Endodermal cell (in vitro differentiated cells): ENCODE measurements at regions not wholly inside any gene's neighbourhood (a gene's known extent, or its start where the extent isn't known, plus 50 kb on each side); places are given as distances from the start of the nearest gene placed in this dataset.

Experiments used
- DNase-seq: peaks from one replicate; pipeline ENCODE4 v3.0.0-alpha.2; 2017
- H3K27ac ChIP-seq: 2 replicates; pipeline ENCODE4 v1.5.1; 2013; ENCODE audit warnings: mild to moderate bottlenecking, low read depth, low read length, moderate library complexity
- H3K27me3 ChIP-seq: 2 replicates; pipeline ENCODE4 v1.6.1; 2013; ENCODE audit warnings: mild to moderate bottlenecking, low read length, moderate library complexity; ENCODE audit not compliant: insufficient read depth, control insufficient read depth, poor library complexity, severe bottlenecking
- H3K36me3 ChIP-seq: 2 replicates; pipeline ENCODE4 v1.7.0; 2013; ENCODE audit warnings: mild to moderate bottlenecking, low read length, moderate library complexity; ENCODE audit not compliant: control insufficient read depth, insufficient read depth
- H3K4me1 ChIP-seq: one replicate; pipeline ENCODE4 v1.7.0; 2013; ENCODE audit warnings: low read length; ENCODE audit not compliant: control insufficient read depth, insufficient read depth
- H3K4me3 ChIP-seq: 2 replicates; pipeline ENCODE4 v1.5.1; 2013; ENCODE audit warnings: mild to moderate bottlenecking, low read length, moderate library complexity
- H3K9ac ChIP-seq: 2 replicates; pipeline ENCODE4 v1.6.1; 2013; ENCODE audit warnings: mild to moderate bottlenecking, low read length, moderate library complexity; ENCODE audit not compliant: poor library complexity, severe bottlenecking; ENCODE audit errors: extremely low read depth
- H3K9me3 ChIP-seq: 2 replicates; pipeline ENCODE4 v1.6.1; 2013; ENCODE audit warnings: mild to moderate bottlenecking, low read length, moderate library complexity; ENCODE audit not compliant: control insufficient read depth
- H3K27ac Mint-ChIP-seq: 2 replicates; pipeline ENCODE4 v1.8.0; 2020; ENCODE audit warnings: mixed read lengths
- H3K27me3 Mint-ChIP-seq: 2 replicates; pipeline ENCODE4 v1.8.0; 2021; ENCODE audit warnings: mild to moderate bottlenecking, mixed read lengths; ENCODE audit not compliant: insufficient read depth
- H3K36me3 Mint-ChIP-seq: 2 replicates; pipeline ENCODE4 v1.8.0; 2020; ENCODE audit warnings: low read depth, mixed read lengths
- H3K4me1 Mint-ChIP-seq: 2 replicates; pipeline ENCODE4 v1.8.0; 2020; ENCODE audit warnings: mixed read lengths
- H3K4me3 Mint-ChIP-seq: 2 replicates; pipeline ENCODE4 v1.8.0; 2020; ENCODE audit warnings: mild to moderate bottlenecking, moderate library complexity, mixed read lengths
- H3K9me3 Mint-ChIP-seq: 2 replicates; pipeline ENCODE4 v1.8.0; 2020; ENCODE audit warnings: mild to moderate bottlenecking, mixed read lengths
- WGBS, 2 experiments: methylation state at CpG; one replicate each; pipeline versions ENCODE4 v1.1.5 to v1.1.7; 2013; ENCODE audit warnings: missing lambda C conversion rate in 2 of 2, mixed read lengths in 1 of 2; ENCODE audit not compliant: insufficient coverage in 1 of 2, insufficient read length in 1 of 2; 5-methylcytosine and 5-hydroxymethylcytosine counted together
- TF ChIP-seq, protein P1 (sequence below): fragments of 200-600 bp; sonication (generic); conservative IDR thresholded peaks from 2 replicates; pipeline ENCODE4 v1.5.0; 2021; ENCODE audit warnings: antibody characterized with exemption, mild to moderate bottlenecking

DNA sequence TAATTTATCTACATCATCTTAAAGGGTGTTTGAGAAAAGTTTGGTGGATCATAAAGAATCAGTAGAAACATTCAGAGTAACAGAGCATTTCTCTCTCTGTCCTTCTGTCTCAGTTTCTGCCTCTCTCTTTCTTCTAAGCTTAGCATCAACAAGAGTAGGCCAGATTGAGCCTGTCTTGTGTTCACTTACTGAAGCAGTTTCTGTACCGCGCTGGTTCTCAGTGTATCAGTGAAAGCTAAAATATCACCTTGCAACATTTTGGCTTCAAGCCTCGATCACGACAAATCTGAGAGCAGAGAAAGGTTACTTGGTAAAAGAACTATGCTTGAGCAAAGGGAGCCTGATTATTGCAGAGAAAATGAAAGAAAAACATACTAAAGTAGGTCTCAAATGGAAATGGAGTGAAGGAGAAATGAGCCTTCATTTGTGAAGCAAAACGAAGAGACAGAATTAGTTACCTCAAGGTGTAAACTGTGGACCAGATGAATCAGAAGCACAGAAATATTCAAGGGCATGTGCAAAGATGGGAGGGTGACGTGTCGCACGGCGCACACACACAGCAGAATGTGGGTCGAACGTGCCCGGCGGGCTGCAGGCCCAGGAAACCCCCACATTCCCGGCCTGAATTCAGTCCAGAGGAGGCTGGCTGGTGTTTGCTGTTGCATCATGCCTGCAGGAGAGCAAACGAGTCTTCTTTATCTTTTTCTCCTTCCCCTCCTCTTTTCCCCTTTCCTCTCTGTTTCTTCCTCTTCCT is 509.3 kb downstream of the QKI start:
- H3K9me3 Mint-ChIP-seq = peaks cover 6% of the 10 kb centered on the region
- no peak for DNase-seq
- H3K4me3 ChIP-seq = no peak overlapping the region
- 93 to 97% methylated on average over 13 to 15 of the region's 15 CpGs for WGBS, 2 experiments
- no peaks in the 10 kb centered on the region for H3K27me3 ChIP-seq
- H3K9me3 ChIP-seq = no peaks in the 10 kb centered on the region
- no peaks in the 10 kb centered on the region for H3K27me3 Mint-ChIP-seq
- no peak overlapping the region for H3K4me3 Mint-ChIP-seq
- no peak overlapping the region for H3K9ac ChIP-seq
- H3K27ac Mint-ChIP-seq = no peak overlapping the region
- no peaks in the 10 kb centered on the region for H3K4me1 Mint-ChIP-seq
- H3K27ac ChIP-seq = no peak overlapping the region
- TF ChIP-seq, protein P1, sequence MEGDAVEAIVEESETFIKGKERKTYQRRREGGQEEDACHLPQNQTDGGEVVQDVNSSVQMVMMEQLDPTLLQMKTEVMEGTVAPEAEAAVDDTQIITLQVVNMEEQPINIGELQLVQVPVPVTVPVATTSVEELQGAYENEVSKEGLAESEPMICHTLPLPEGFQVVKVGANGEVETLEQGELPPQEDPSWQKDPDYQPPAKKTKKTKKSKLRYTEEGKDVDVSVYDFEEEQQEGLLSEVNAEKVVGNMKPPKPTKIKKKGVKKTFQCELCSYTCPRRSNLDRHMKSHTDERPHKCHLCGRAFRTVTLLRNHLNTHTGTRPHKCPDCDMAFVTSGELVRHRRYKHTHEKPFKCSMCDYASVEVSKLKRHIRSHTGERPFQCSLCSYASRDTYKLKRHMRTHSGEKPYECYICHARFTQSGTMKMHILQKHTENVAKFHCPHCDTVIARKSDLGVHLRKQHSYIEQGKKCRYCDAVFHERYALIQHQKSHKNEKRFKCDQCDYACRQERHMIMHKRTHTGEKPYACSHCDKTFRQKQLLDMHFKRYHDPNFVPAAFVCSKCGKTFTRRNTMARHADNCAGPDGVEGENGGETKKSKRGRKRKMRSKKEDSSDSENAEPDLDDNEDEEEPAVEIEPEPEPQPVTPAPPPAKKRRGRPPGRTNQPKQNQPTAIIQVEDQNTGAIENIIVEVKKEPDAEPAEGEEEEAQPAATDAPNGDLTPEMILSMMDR = no peak
- no peaks in the 10 kb centered on the region for H3K36me3 ChIP-seq
- H3K4me1 ChIP-seq = no peaks in the 10 kb centered on the region
- no peaks in the 10 kb centered on the region for H3K36me3 Mint-ChIP-seq

DNA sequence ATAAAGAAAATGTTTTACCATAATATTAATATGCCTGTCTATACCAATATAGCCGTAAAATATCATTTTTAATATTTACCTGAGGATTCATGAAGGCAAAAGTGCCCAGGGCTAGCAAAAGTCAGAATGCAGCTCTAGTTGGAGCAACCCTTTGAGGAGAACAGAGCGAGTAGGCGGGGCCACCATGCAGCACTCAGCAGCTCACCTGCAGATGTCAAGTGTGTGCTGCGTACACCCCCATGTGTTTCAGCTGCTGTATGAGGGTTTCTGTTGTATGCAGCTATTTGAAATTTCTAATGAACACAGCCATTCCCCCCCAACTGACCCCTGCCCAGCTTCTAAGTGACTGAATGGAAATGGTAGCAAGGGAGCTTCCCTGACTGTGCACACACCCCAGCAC is 508.0 kb downstream of the QKI start:
- TF ChIP-seq, protein P1 = no peak
- Mint-ChIP-seq H3K9me3 (peaks cover 6% of the 10 kb centered on the region), H3K4me1 (no peaks in the 10 kb centered on the region), H3K27me3 (no peaks in the 10 kb centered on the region), H3K4me3 (no peak overlapping the region), H3K27ac (no peak overlapping the region), H3K36me3 (no peaks in the 10 kb centered on the region)
- no peak overlapping the region for H3K9ac ChIP-seq
- no peaks in the 10 kb centered on the region for H3K27me3 ChIP-seq
- no peak overlapping the region for H3K4me3 ChIP-seq
- no peaks in the 10 kb centered on the region for H3K36me3 ChIP-seq
- WGBS, 2 experiments = 93 to 100% methylated on average over 2 to 4 of the region's 4 CpGs
- DNase-seq = no peak
- no peaks in the 10 kb centered on the region for H3K4me1 ChIP-seq
- no peak overlapping the region for H3K27ac ChIP-seq
- H3K9me3 ChIP-seq = no peaks in the 10 kb centered on the region

DNA sequence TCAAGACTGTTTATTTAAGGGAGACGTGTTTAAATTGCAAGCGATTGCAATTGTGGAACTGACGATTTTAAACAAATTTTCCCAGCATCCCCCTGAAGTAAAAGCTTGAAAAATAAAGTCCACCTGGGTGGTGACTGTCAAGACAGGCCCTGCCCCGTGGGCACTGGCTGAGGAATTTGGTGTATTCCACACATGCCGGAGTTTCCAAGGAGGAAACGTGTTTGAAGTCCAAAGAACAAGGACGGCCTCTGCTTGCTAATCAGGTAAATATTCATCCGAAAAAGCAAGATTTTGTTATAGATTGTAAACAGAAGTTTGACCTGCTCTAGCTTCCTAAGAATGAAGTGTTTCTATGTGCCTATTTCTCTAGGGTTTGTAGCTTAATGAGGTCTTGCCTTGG is 505.1 kb downstream of the QKI start:
- no peaks in the 10 kb centered on the region for H3K36me3 Mint-ChIP-seq
- H3K27ac Mint-ChIP-seq = no peak overlapping the region
- no peak overlapping the region for H3K4me3 ChIP-seq
- no peaks in the 10 kb centered on the region for H3K4me1 ChIP-seq
- no peak for DNase-seq
- peaks cover 6% of the 10 kb centered on the region for H3K9me3 Mint-ChIP-seq
- H3K27me3 ChIP-seq = no peaks in the 10 kb centered on the region
- TF ChIP-seq, protein P1 = no peak
- H3K4me3 Mint-ChIP-seq = no peak overlapping the region
- no peak overlapping the region for H3K27ac ChIP-seq
- H3K9me3 ChIP-seq = no peaks in the 10 kb centered on the region
- H3K36me3 ChIP-seq = no peaks in the 10 kb centered on the region
- no peaks in the 10 kb centered on the region for H3K4me1 Mint-ChIP-seq
- 92 to 93% methylated on average over 6 to 8 of the region's 8 CpGs for WGBS, 2 experiments
- no peaks in the 10 kb centered on the region for H3K27me3 Mint-ChIP-seq
- no peak overlapping the region for H3K9ac ChIP-seq
